Ishikawa (cell line): ENCODE measurements at regions not wholly inside any gene's neighbourhood (a gene's known extent, or its start where the extent isn't known, plus 50 kb on each side); places are given as distances from the start of the nearest gene placed in this dataset.

ENCODE experiments used
- CEBPB ChIP-seq: IDR thresholded peaks from 2 replicates; pipeline ENCODE4 v1.6.1; 2012
- CREB1 ChIP-seq: IDR thresholded peaks from 2 replicates; pipeline ENCODE4 v1.6.1; 2012; ENCODE audit warnings: low read depth
- EGR1 ChIP-seq: IDR thresholded peaks from 2 replicates; pipeline ENCODE4 v1.6.1; 2012
- EP300 ChIP-seq: IDR thresholded peaks from 2 replicates; pipeline ENCODE4 v1.6.1; 2012; ENCODE audit warnings: borderline replicate concordance
- FOXM1 ChIP-seq: IDR thresholded peaks from 2 replicates; pipeline ENCODE4 v1.6.1; 2012; ENCODE audit warnings: low read depth, borderline replicate concordance
- NFIC ChIP-seq: IDR thresholded peaks from 2 replicates; pipeline ENCODE4 v1.6.1; 2012
- RAD21 ChIP-seq: IDR thresholded peaks from 2 replicates; pipeline ENCODE4 v1.6.1; 2012; ENCODE audit warnings: low read depth
- TAF1 ChIP-seq: IDR thresholded peaks from 2 replicates; pipeline ENCODE4 v1.6.1; 2012; ENCODE audit warnings: low read depth, mild to moderate bottlenecking
- TCF12 ChIP-seq: IDR thresholded peaks from 2 replicates; pipeline ENCODE4 v1.6.1; 2012; ENCODE audit warnings: low read depth
- TEAD4 ChIP-seq: IDR thresholded peaks from 2 replicates; pipeline ENCODE4 v1.6.1; 2012
- YY1 ChIP-seq: IDR thresholded peaks from 2 replicates; pipeline ENCODE4 v1.6.1; 2012; ENCODE audit warnings: low read depth
- ZBTB7A ChIP-seq: IDR thresholded peaks from 2 replicates; pipeline ENCODE4 v1.6.1; 2012; ENCODE audit warnings: low read depth
- TF ChIP-seq, protein P1 (sequence below): IDR thresholded peaks from 2 replicates; pipeline ENCODE4 v1.6.1; 2012
- TF ChIP-seq, protein P2 (sequence below): IDR thresholded peaks from 2 replicates; pipeline ENCODE4 v1.6.1; 2012; ENCODE audit warnings: low read depth, mild to moderate bottlenecking
- TF ChIP-seq, protein P3 (sequence below): IDR thresholded peaks from 2 replicates; pipeline ENCODE4 v1.6.1; 2012

DNA sequence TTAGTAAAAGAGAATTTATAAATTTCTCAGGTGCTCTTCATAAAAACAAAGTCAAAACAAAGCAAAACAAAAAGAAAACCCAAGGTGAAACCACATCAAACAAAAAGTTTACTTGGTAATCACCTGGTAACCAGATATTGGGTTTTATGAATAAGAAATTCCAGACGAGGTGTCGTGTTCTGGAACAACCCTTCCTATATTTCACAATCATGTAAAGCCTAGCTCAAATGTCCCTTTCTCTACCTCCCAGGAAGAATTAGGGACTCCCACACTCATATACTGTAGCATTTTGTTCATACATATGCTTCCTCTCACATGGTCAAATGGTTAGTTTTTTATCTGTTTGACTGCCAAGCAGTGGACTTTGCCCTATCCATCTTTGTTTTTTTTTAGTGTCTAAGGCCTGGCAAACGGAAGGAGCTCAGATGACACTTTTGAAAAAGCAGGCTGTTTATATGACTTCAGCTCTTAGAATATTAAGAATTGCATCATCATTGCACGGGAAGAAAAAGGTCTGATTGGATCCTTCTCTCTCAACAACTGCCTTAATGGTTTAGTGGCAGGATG is 326.7 kb upstream of the TBL1XR1 start:
- TF ChIP-seq TCF12, result peak; percentile 89
- TF ChIP-seq CEBPB, result peak; percentile 95
- TF ChIP-seq TEAD4, result peak; percentile 74
- no peak for TF ChIP-seq ZBTB7A
- peak; percentile 93 for TF ChIP-seq FOXM1
- TF ChIP-seq EGR1, result no peak
- TF ChIP-seq CREB1, result no peak
- TF ChIP-seq, protein P1, sequence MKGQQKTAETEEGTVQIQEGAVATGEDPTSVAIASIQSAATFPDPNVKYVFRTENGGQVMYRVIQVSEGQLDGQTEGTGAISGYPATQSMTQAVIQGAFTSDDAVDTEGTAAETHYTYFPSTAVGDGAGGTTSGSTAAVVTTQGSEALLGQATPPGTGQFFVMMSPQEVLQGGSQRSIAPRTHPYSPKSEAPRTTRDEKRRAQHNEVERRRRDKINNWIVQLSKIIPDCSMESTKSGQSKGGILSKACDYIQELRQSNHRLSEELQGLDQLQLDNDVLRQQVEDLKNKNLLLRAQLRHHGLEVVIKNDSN, result peak; percentile 32; the same call in 1 of the 2 replicates
- no peak for TF ChIP-seq YY1
- TF ChIP-seq NFIC, result peak; percentile 73
- TF ChIP-seq RAD21, result peak; percentile 23
- peak; percentile 94 for TF ChIP-seq EP300
- TF ChIP-seq TAF1, result no peak
- TF ChIP-seq, protein P2, sequence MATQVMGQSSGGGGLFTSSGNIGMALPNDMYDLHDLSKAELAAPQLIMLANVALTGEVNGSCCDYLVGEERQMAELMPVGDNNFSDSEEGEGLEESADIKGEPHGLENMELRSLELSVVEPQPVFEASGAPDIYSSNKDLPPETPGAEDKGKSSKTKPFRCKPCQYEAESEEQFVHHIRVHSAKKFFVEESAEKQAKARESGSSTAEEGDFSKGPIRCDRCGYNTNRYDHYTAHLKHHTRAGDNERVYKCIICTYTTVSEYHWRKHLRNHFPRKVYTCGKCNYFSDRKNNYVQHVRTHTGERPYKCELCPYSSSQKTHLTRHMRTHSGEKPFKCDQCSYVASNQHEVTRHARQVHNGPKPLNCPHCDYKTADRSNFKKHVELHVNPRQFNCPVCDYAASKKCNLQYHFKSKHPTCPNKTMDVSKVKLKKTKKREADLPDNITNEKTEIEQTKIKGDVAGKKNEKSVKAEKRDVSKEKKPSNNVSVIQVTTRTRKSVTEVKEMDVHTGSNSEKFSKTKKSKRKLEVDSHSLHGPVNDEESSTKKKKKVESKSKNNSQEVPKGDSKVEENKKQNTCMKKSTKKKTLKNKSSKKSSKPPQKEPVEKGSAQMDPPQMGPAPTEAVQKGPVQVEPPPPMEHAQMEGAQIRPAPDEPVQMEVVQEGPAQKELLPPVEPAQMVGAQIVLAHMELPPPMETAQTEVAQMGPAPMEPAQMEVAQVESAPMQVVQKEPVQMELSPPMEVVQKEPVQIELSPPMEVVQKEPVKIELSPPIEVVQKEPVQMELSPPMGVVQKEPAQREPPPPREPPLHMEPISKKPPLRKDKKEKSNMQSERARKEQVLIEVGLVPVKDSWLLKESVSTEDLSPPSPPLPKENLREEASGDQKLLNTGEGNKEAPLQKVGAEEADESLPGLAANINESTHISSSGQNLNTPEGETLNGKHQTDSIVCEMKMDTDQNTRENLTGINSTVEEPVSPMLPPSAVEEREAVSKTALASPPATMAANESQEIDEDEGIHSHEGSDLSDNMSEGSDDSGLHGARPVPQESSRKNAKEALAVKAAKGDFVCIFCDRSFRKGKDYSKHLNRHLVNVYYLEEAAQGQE, result no peak
- TF ChIP-seq, protein P3, sequence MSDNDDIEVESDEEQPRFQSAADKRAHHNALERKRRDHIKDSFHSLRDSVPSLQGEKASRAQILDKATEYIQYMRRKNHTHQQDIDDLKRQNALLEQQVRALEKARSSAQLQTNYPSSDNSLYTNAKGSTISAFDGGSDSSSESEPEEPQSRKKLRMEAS, result peak; percentile 65; the same call in 1 of the 2 replicates

DNA sequence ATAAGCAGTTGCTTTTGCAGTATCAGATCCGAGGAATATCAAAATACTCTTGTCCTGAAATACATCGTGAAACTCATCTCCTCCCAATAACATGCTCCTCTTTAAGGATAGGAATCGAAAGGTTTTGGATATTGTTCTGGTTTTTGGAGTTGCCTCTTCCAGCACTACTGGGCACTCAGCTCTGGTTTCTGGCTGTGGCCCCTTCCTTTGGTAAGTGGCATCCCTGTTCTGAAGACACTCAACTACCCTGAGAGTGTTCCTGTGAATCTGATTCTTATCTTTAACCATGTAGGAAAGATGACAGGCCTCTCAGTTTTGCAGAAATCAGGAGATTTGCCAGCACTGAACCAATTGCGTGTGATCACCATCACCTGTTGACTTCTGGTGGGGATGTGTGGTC is 327.5 kb upstream of the TBL1XR1 start:
- TF ChIP-seq NFIC (no peak), CEBPB (no peak), RAD21 (no peak), EGR1 (no peak), TCF12 (no peak), EP300 (no peak), TAF1 (no peak), FOXM1 (no peak), CREB1 (no peak), YY1 (no peak), ZBTB7A (no peak), TEAD4 (no peak)
- TF ChIP-seq, protein P2, result no peak
- TF ChIP-seq, protein P1, result no peak
- TF ChIP-seq, protein P3, result no peak

DNA sequence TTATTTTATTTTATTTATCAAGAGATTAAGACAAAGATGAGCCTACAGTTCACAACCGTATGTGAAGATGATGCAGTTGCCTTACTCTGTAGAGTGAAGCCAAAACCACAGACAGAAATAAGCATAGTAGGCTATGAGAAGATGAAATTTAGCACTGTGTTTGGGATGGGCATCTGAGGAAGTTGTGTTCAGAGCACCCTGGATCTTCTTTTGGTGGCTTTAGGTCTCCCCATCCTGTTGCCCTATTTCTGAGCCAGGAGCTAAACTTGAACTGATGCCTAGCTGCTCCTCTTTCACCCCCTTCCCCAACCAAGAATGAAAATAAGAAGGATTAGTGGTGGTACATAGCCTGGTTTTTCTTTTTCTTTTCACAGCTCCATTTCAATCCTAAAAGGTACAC is 328.1 kb upstream of the TBL1XR1 start:
- TF ChIP-seq RAD21, result no peak
- TF ChIP-seq CREB1, result no peak
- TF ChIP-seq, protein P3, result no peak
- no peak for TF ChIP-seq TAF1
- TF ChIP-seq FOXM1, result no peak
- TF ChIP-seq EP300, result no peak
- no peak for TF ChIP-seq TEAD4
- TF ChIP-seq TCF12, result no peak
- no peak for TF ChIP-seq NFIC
- no peak for TF ChIP-seq CEBPB
- TF ChIP-seq, protein P1, result no peak
- no peak for TF ChIP-seq EGR1
- TF ChIP-seq, protein P2, result no peak
- no peak for TF ChIP-seq ZBTB7A
- TF ChIP-seq YY1, result no peak
